Hematopoietic multipotent progenitor cell treated with erythropoietin and hydrocortisone succinate and interleukin-3 and kit ligand, for 15 days (in vitro differentiated cells): ENCODE measurements at regions not wholly inside any gene's neighbourhood (a gene's known extent, or its start where the extent isn't known, plus 50 kb on each side); places are given as distances from the start of the nearest gene placed in this dataset.

ENCODE experiments used
- DNase-seq: peaks from one replicate; pipeline ENCODE4 v3.0.0-alpha.2; 2015; ENCODE audit warnings: low spot score

GRCh38 chr13:29713839-29714238 lies 118.4 kb upstream of the SLC7A1 start:
- DNase-seq, result peak; percentile 56

GRCh38 chr13:29711776-29712175 lies 116.3 kb upstream of the SLC7A1 start:
- DNase-seq, result no peak

- no peak for DNase-seq
Observed at GRCh38 chr13:29710511-29710910, 115.0 kb upstream of the SLC7A1 start.

- DNase-seq, result no peak
Observed at GRCh38 chr13:29709407-29710069, 114.0 kb upstream of the SLC7A1 start.

- peak; percentile 46 for DNase-seq
Observed at GRCh38 chr13:29707876-29708543, 112.5 kb upstream of the SLC7A1 start.

GRCh38 chr13:29706923-29707322 lies 111.4 kb upstream of the SLC7A1 start:
- DNase-seq, result no peak

GRCh38 chr13:29704648-29705047 lies 109.2 kb upstream of the SLC7A1 start:
- no peak for DNase-seq

- DNase-seq, result no peak
Observed at GRCh38 chr13:29703421-29703820, 107.9 kb upstream of the SLC7A1 start.

- DNase-seq, result no peak
Observed at GRCh38 chr13:29702912-29703351, 107.4 kb upstream of the SLC7A1 start.

GRCh38 chr13:29698106-29698505 lies 102.6 kb upstream of the SLC7A1 start:
- no peak for DNase-seq

GRCh38 chr13:29696606-29697005 lies 101.1 kb upstream of the SLC7A1 start:
- DNase-seq, result no peak

GRCh38 chr13:29693275-29693945 lies 97.9 kb upstream of the SLC7A1 start:
- DNase-seq, result no peak

GRCh38 chr13:29689548-29689947 lies 94.1 kb upstream of the SLC7A1 start:
- DNase-seq, result no peak

GRCh38 chr13:29688193-29688592 lies 92.7 kb upstream of the SLC7A1 start:
- no peak for DNase-seq

- DNase-seq, result no peak
Observed at GRCh38 chr13:29684441-29684840, 89.0 kb upstream of the SLC7A1 start.

- DNase-seq, result no peak
Observed at GRCh38 chr13:29683041-29683440, 87.6 kb upstream of the SLC7A1 start.

- DNase-seq, result no peak
Observed at GRCh38 chr13:29681864-29682263, 86.4 kb upstream of the SLC7A1 start.

- DNase-seq, result no peak
Observed at GRCh38 chr13:29679396-29680053, 84.0 kb upstream of the SLC7A1 start.

- no peak for DNase-seq
Observed at GRCh38 chr13:29677627-29678026, 82.1 kb upstream of the SLC7A1 start.

GRCh38 chr13:29676941-29677452 lies 81.5 kb upstream of the SLC7A1 start:
- no peak for DNase-seq

GRCh38 chr13:29676535-29676934 lies 81.0 kb upstream of the SLC7A1 start:
- no peak for DNase-seq

GRCh38 chr13:29674532-29674931 lies 79.0 kb upstream of the SLC7A1 start:
- DNase-seq, result no peak

GRCh38 chr13:29664591-29664990 lies 69.1 kb upstream of the SLC7A1 start:
- no peak for DNase-seq
